Erythroblast (primary cell): ENCODE measurements at regions not wholly inside any gene's neighbourhood (a gene's known extent, or its start where the extent isn't known, plus 50 kb on each side); places are given as distances from the start of the nearest gene placed in this dataset.

Source experiments
- GATA1 ChIP-seq: IDR thresholded peaks from 2 replicates; pipeline ENCODE4 v1.6.1; 2011; ENCODE audit warnings: low read depth, mild to moderate bottlenecking, control low read depth, low read length, moderate library complexity
- POLR2A ChIP-seq: IDR thresholded peaks from 2 replicates; pipeline ENCODE4 v1.6.1; 2011; ENCODE audit warnings: mild to moderate bottlenecking, low read length

- TF ChIP-seq POLR2A (no peak), GATA1 (no peak)
Observed at GRCh38 chr6:21297665-21298064, 295.9 kb upstream of the SOX4 start.
